OCI-LY7 (cell line): ENCODE measurements at regions not wholly inside any gene's neighbourhood (a gene's known extent, or its start where the extent isn't known, plus 50 kb on each side); places are given as distances from the start of the nearest gene placed in this dataset.

Source experiments
- BruUV-seq: library from RNA; stranded (reverse); fragments of 400-500 nt; replicated peaks from 2 replicates; lab custom pipeline; 2021; lab: Mats Ljungman, UMichigan
- CTCF ChIA-PET: fragments of 300-600 bp; sonication (Branson Sonifier 250); formaldehyde crosslinking; loops from one replicate; lab custom pipeline; 2022; ENCODE audit warnings: antibody characterized with exemption; ENCODE audit not compliant: unreplicated experiment; lab: Charles Lee
- POLR2A ChIA-PET: fragments of 300-600 bp; sonication (Branson Sonifier 250); formaldehyde crosslinking; loops from one replicate; lab custom pipeline; 2022; ENCODE audit warnings: antibody characterized with exemption; lab: Charles Lee
- DNase-seq: peaks from one replicate; pipeline ENCODE4 v3.0.0-alpha.2; 2015; ENCODE audit warnings: low spot score
- H2AFZ ChIP-seq: fragments of 200-600 bp; sonication (generic), shearing (Covaris generic); 2 replicates; pipeline ENCODE4 v1.6.1; 2014; ENCODE audit warnings: mild to moderate bottlenecking, antibody characterized with exemption, low read length, moderate library complexity
- H3K27ac ChIP-seq: fragments of 200-600 bp; sonication (generic); 2 replicates; pipeline ENCODE4 v1.5.1; 2014; ENCODE audit warnings: mixed run types, low read depth, mild to moderate bottlenecking, moderate library complexity, low read length, inconsistent platforms; ENCODE audit not compliant: poor library complexity, severe bottlenecking
- H3K36me3 ChIP-seq: fragments of 200-600 bp; sonication (generic); 2 replicates; pipeline ENCODE4 v1.6.1; 2014; ENCODE audit warnings: mild to moderate bottlenecking, antibody characterized with exemption, low read length, moderate library complexity, mixed read lengths; ENCODE audit not compliant: insufficient read depth
- H3K4me1 ChIP-seq: fragments of 200-600 bp; sonication (generic); 2 replicates; pipeline ENCODE4 v1.5.1; 2014; ENCODE audit warnings: mild to moderate bottlenecking, low read length; ENCODE audit not compliant: insufficient read depth, poor library complexity, severe bottlenecking
- H3K4me2 ChIP-seq: fragments of 200-600 bp; sonication (generic); 2 replicates; pipeline ENCODE4 v1.6.1; 2014; ENCODE audit warnings: mild to moderate bottlenecking, low read length
- H3K4me3 ChIP-seq: fragments of 200-600 bp; sonication (generic); 2 replicates; pipeline ENCODE4 v1.5.1; 2014; ENCODE audit warnings: mild to moderate bottlenecking, low read depth, low read length; ENCODE audit not compliant: poor library complexity, severe bottlenecking
- H3K79me2 ChIP-seq: fragments of 200-600 bp; sonication (generic); 2 replicates; pipeline ENCODE4 v1.6.1; 2016; ENCODE audit warnings: low read depth, mild to moderate bottlenecking, low read length, moderate library complexity, mixed read lengths; ENCODE audit not compliant: insufficient read depth
- H3K9me2 ChIP-seq: fragments of 200-600 bp; sonication (generic); 2 replicates; pipeline ENCODE4 v1.6.1; 2016; ENCODE audit warnings: mild to moderate bottlenecking, low read length, mixed read lengths; ENCODE audit not compliant: insufficient read depth
- H3K9me3 ChIP-seq: fragments of 200-600 bp; sonication (generic); 2 replicates; pipeline ENCODE4 v1.6.1; 2014; ENCODE audit warnings: mild to moderate bottlenecking, mixed run types, low read length, mixed read lengths
- H4K20me1 ChIP-seq: fragments of 200-600 bp; sonication (generic); 2 replicates; pipeline ENCODE4 v1.6.1; 2014; ENCODE audit warnings: mild to moderate bottlenecking, antibody characterized with exemption, low read length, moderate library complexity, mixed read lengths; ENCODE audit not compliant: insufficient read depth
- EZH2phosphoT487 ChIP-seq: fragments of 200-600 bp; sonication (generic); IDR thresholded peaks from 2 replicates; pipeline ENCODE4 v1.6.1; 2018; ENCODE audit warnings: low read depth, borderline replicate concordance, mild to moderate bottlenecking, mixed run types, antibody characterized with exemption, low read length, moderate library complexity, mixed read lengths
- intact Hi-C: fragments of 100-400 bp; cut with micrococcal nuclease; formaldehyde crosslinking; loops from one replicate; pipeline ENCODE4 v1.10.0; 2022; ENCODE audit not compliant: unreplicated experiment
- TF ChIP-seq, protein P1 (sequence below): fragments of 200-600 bp; sonication (generic); conservative IDR thresholded peaks from 2 replicates; pipeline ENCODE4 v1.5.1; 2014; ENCODE audit warnings: mild to moderate bottlenecking, antibody characterized with exemption, low read length, moderate library complexity, mixed read lengths

DNA sequence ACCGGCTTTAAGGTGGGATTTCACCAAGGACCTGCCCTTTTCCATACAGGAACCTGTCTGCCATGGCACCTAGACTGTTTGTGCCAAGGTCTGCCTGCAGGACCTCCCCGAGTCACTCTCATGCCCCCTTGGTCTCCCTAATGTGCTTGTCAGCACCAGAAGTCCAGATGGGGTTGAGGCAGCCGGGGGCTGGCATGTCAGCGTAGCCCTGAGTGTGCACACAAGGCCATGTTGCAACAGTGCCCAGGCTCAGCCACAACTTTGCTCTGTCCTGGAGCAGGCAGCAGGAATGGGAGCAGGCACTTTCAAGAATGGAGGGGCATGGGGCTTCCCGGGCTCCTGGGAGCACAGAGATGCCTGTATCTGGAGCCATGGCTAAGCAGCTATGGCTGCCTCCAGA, 621.5 kb downstream of the CDH9 start:
- Histone ChIP-seq H3K4me3 (no peak overlapping the region), H3K9me3 (no peaks in the 10 kb centered on the region), H3K36me3 (no peaks in the 10 kb centered on the region), H3K9me2 (no peaks in the 10 kb centered on the region), H3K4me1 (no peaks in the 10 kb centered on the region), H3K4me2 (no peak overlapping the region), H3K27ac (no peak overlapping the region), H4K20me1 (no peaks in the 10 kb centered on the region), H3K79me2 (no peaks in the 10 kb centered on the region), H2AFZ (no peak overlapping the region)
- no peak for DNase-seq
- TF ChIP-seq, protein P1, sequence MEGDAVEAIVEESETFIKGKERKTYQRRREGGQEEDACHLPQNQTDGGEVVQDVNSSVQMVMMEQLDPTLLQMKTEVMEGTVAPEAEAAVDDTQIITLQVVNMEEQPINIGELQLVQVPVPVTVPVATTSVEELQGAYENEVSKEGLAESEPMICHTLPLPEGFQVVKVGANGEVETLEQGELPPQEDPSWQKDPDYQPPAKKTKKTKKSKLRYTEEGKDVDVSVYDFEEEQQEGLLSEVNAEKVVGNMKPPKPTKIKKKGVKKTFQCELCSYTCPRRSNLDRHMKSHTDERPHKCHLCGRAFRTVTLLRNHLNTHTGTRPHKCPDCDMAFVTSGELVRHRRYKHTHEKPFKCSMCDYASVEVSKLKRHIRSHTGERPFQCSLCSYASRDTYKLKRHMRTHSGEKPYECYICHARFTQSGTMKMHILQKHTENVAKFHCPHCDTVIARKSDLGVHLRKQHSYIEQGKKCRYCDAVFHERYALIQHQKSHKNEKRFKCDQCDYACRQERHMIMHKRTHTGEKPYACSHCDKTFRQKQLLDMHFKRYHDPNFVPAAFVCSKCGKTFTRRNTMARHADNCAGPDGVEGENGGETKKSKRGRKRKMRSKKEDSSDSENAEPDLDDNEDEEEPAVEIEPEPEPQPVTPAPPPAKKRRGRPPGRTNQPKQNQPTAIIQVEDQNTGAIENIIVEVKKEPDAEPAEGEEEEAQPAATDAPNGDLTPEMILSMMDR: no peak
- TF ChIP-seq EZH2phosphoT487: no peak
- BruUV-seq: no TSS peak
- intact Hi-C loops: no loop called here
- ChIA-PET POLR2A (no interaction called here), CTCF (no interaction called here)

DNA sequence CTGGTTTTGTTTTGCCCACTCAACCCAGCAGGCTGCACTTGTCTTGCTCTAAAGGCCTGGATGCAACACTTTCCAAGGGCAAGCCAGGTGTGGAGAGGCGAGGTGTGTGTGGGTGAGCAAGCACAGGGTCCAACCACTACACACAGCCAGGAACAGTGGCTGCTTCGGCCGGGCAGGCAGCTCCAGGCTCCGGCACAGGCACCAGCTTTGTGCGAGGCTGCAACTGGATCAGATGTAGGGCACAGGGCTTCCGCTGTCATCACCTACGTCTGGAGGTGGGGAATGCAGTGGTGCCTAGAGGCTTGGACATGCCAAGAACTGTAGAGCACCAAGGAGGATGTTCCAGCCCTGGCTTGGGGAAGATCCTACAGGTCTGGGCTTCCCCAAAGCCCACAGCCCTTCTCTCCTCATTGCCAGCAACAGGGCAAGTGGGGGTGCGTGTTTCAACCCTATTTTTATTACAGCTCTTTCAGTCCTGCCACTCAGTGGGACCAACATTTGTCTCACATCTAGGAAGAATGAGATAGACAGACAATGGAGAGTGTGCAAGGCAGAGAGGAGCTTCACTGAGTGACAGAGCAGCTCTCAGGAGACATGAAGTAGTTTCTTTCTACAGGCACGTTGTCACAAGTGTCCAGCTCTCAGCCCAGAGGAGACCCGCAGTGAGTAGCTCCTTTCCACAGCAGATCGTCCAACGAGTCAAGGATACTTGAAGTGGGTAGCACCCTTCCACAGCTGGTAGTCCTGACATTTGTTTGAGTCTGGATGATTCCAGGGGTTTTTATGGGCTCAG, 622.2 kb downstream of the CDH9 start:
- Histone ChIP-seq H3K9me3 (no peaks in the 10 kb centered on the region), H3K4me3 (no peak overlapping the region), H3K79me2 (no peaks in the 10 kb centered on the region), H4K20me1 (no peaks in the 10 kb centered on the region), H3K36me3 (no peaks in the 10 kb centered on the region), H3K4me2 (no peak overlapping the region), H2AFZ (no peak overlapping the region), H3K9me2 (no peaks in the 10 kb centered on the region), H3K27ac (no peak overlapping the region), H3K4me1 (no peaks in the 10 kb centered on the region)
- no peak for DNase-seq
- TF ChIP-seq, protein P1: no peak
- TF ChIP-seq EZH2phosphoT487: no peak
- intact Hi-C loops: no loop called here
- BruUV-seq: no TSS peak
- ChIA-PET CTCF (no interaction called here), POLR2A (no interaction called here)

DNA sequence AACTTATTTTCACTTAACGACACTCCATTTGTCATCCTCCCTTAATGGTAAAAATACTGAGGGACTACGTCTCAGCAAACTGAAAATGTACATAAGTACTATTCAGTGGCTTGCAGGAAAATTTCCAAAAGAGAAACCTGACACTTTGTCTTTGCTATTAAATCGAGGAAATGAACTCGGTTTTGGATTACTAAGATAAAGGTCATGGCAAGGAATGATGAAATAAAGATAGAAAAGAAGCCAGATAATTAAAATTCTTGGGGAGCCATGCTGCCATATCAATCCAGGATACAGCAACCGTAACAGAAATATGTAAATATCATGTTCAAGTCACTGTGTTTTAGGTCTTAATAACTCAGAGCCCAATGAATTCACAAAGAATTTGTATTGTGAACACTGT, 647.8 kb downstream of the CDH9 start:
- no peak overlapping the region for H3K27ac ChIP-seq
- H4K20me1 ChIP-seq: no peaks in the 10 kb centered on the region
- intact Hi-C loops: no loop called here
- H3K36me3 ChIP-seq: no peaks in the 10 kb centered on the region
- no peak for DNase-seq
- no TSS peak for BruUV-seq
- ChIA-PET POLR2A (no interaction called here), CTCF (no interaction called here)
- no peak overlapping the region for H2AFZ ChIP-seq
- H3K9me2 ChIP-seq: no peaks in the 10 kb centered on the region
- no peak overlapping the region for H3K4me2 ChIP-seq
- H3K4me3 ChIP-seq: no peak overlapping the region
- no peak for TF ChIP-seq EZH2phosphoT487
- TF ChIP-seq, protein P1: no peak
- H3K79me2 ChIP-seq: no peaks in the 10 kb centered on the region
- H3K9me3 ChIP-seq: no peaks in the 10 kb centered on the region
- H3K4me1 ChIP-seq: no peaks in the 10 kb centered on the region
